ENCODE measurements at regions not wholly inside any gene's neighbourhood (a gene's known extent, or its start where the extent isn't known, plus 50 kb on each side); places are given as distances from the start of the nearest gene placed in this dataset.

GRCh38 chr4:62170235-62170634 lies 970.1 kb downstream of the ADGRL3 start:
- TF ChIP-seq CTCF (conservative IDR thresholded peaks at IDR 0.05; ENCODE audit: low read depth, low read length) (no peak), RCOR1 (IDR thresholded peaks at IDR 0.05; ENCODE audit: insufficient replicate concordance, low read length) (no peak), CEBPB (IDR thresholded peaks at IDR 0.05; ENCODE audit: low read depth, low read length) (no peak), RAD21 (IDR thresholded peaks at IDR 0.05; ENCODE audit: low read length) (no peak), POLR2A (IDR thresholded peaks at IDR 0.05; ENCODE audit: low read depth, low read length) (no peak)

Measured in IMR-90 (cell line).